IMR-90 (cell line): ENCODE measurements at regions not wholly inside any gene's neighbourhood (a gene's known extent, or its start where the extent isn't known, plus 50 kb on each side); places are given as distances from the start of the nearest gene placed in this dataset.
A peak's percentile ranks its signal among the peaks of the same experiment; 100 is the strongest.

Experiments used
- ATAC-seq: fragments of 200-7000 bp; cut with Tn5 transposase; 2 replicates; pipeline ENCODE4 v1.9.1; 2020; ENCODE audit warnings: low read depth, mild to moderate bottlenecking, moderate library complexity
- BruUV-seq: library from RNA; stranded (reverse); fragments of 400-500 nt; replicated peaks from 2 replicates; lab custom pipeline; 2021; lab: Mats Ljungman, UMichigan
- CTCF ChIA-PET: fragments of 300-600 bp; formaldehyde crosslinking; extraction: SDS; loops from one replicate; lab custom pipeline; 2021; ENCODE audit warnings: antibody characterized with exemption; lab: Yijun Ruan, JAX
- POLR2A ChIA-PET: fragments of 300-600 bp; sonication (Branson Sonifier 250); formaldehyde crosslinking; loops from one replicate; lab custom pipeline; 2022; ENCODE audit warnings: antibody characterized with exemption; ENCODE audit not compliant: unreplicated experiment; lab: Charles Lee
- DNase-seq: peaks from one replicate; pipeline ENCODE4 v3.0.0; 2013
- H2AFZ ChIP-seq: replicated peaks from 2 replicates; pipeline ENCODE3; 2013; ENCODE audit warnings: low read length, mild to moderate bottlenecking; ENCODE audit not compliant: poor library complexity
- H2AK5ac ChIP-seq: 2 replicates; pipeline ENCODE4 v1.6.1; 2013; ENCODE audit warnings: low read depth, low read length, inconsistent platforms
- H2AK9ac ChIP-seq: replicated peaks from 2 replicates; pipeline ENCODE3; 2013; ENCODE audit warnings: mild to moderate bottlenecking, low read depth, low read length, moderate library complexity; ENCODE audit not compliant: poor library complexity
- H2BK120ac ChIP-seq: 2 replicates; pipeline ENCODE4 v1.6.1; 2013; ENCODE audit warnings: low read depth, low read length, inconsistent platforms
- H2BK15ac ChIP-seq: 3 replicates; pipeline ENCODE4 v1.6.1; 2013; ENCODE audit warnings: low read depth, low read length, inconsistent platforms
- H2BK20ac ChIP-seq: 2 replicates; pipeline ENCODE4 v1.6.1; 2013; ENCODE audit warnings: low read depth, mild to moderate bottlenecking, inconsistent platforms, low read length, moderate library complexity
- H2BK5ac ChIP-seq: 2 replicates; pipeline ENCODE4 v1.6.1; 2013; ENCODE audit warnings: mild to moderate bottlenecking, low read depth, low read length, inconsistent platforms; ENCODE audit not compliant: poor library complexity, severe bottlenecking
- H3K14ac ChIP-seq: replicated peaks from 2 replicates; pipeline ENCODE4 v1.6.1; 2013; ENCODE audit warnings: low read depth, low read length, inconsistent platforms
- H3K18ac ChIP-seq: 2 replicates; pipeline ENCODE4 v1.6.1; 2013; ENCODE audit warnings: low read depth, low read length, control low read depth
- H3K23ac ChIP-seq: 2 replicates; pipeline ENCODE4 v1.6.1; 2013; ENCODE audit warnings: low read depth, low read length, inconsistent platforms
- H3K27ac ChIP-seq: 2 replicates; pipeline ENCODE4 v1.5.1; 2013; ENCODE audit warnings: mild to moderate bottlenecking, control low read depth, low read length; ENCODE audit not compliant: insufficient read depth
- H3K27me3 ChIP-seq: 2 replicates; pipeline ENCODE4 v1.6.1; 2013; ENCODE audit warnings: low read length; ENCODE audit not compliant: control insufficient read depth, insufficient read depth
- H3K36me3 ChIP-seq: 2 replicates; pipeline ENCODE4 v1.6.1; 2013; ENCODE audit warnings: low read length, mixed read lengths; ENCODE audit not compliant: control insufficient read depth, insufficient read depth
- H3K4ac ChIP-seq: 2 replicates; pipeline ENCODE4 v1.6.1; 2013; ENCODE audit warnings: low read depth, low read length, inconsistent platforms
- H3K4me1 ChIP-seq: 2 replicates; pipeline ENCODE4 v1.6.1; 2013; ENCODE audit warnings: low read length, mixed read lengths; ENCODE audit not compliant: control insufficient read depth, insufficient read depth
- H3K4me2 ChIP-seq: 2 replicates; pipeline ENCODE4 v1.6.1; 2013; ENCODE audit warnings: low read depth, mild to moderate bottlenecking, control low read depth, low read length, moderate library complexity
- H3K4me3 ChIP-seq: 2 replicates; pipeline ENCODE4 v1.5.1; 2013; ENCODE audit warnings: low read depth, mild to moderate bottlenecking, control low read depth, low read length, moderate library complexity; ENCODE audit not compliant: insufficient read depth
- H3K56ac ChIP-seq: 2 replicates; pipeline ENCODE4 v1.6.1; 2013; ENCODE audit warnings: low read length, inconsistent platforms; ENCODE audit not compliant: insufficient read depth; ENCODE audit errors: extremely low read depth
- H3K79me1 ChIP-seq, 2 experiments: 2 replicates each; pipeline ENCODE4 v1.6.1; 2013; ENCODE audit warnings: low read length in 2 of 2, inconsistent platforms in 1 of 2, low read depth in 1 of 2
- H3K9ac ChIP-seq: 2 replicates; pipeline ENCODE4 v1.6.1; 2013; ENCODE audit warnings: low read depth, low read length, control low read depth
- H3K9me1 ChIP-seq: 2 replicates; pipeline ENCODE4 v1.6.1; 2013; ENCODE audit warnings: low read length, inconsistent platforms; ENCODE audit not compliant: insufficient read depth
- H3K9me3 ChIP-seq: 2 replicates; pipeline ENCODE4 v1.6.1; 2013; ENCODE audit warnings: low read length; ENCODE audit not compliant: control insufficient read depth, insufficient read depth
- H4K20me1 ChIP-seq: 2 replicates; pipeline ENCODE4 v1.6.1; 2013; ENCODE audit warnings: low read length, inconsistent platforms; ENCODE audit not compliant: insufficient read depth
- H4K5ac ChIP-seq: 2 replicates; pipeline ENCODE4 v1.6.1; 2013; ENCODE audit warnings: mild to moderate bottlenecking, low read depth, low read length, control low read depth
- H4K8ac ChIP-seq, 2 experiments: 2 replicates each; pipeline ENCODE4 v1.6.1; 2013; ENCODE audit warnings: low read depth in 2 of 2, low read length in 2 of 2, control low read depth in 1 of 2, inconsistent platforms in 1 of 2
- H4K91ac ChIP-seq: 2 replicates; pipeline ENCODE4 v1.6.1; 2013; ENCODE audit warnings: low read depth, low read length, inconsistent platforms; ENCODE audit not compliant: insufficient read depth
- CEBPB ChIP-seq: IDR thresholded peaks from 2 replicates; pipeline ENCODE4 v1.6.1; 2012; ENCODE audit warnings: low read depth, low read length, improper control_type of control experiment
- MAFK ChIP-seq: IDR thresholded peaks from 2 replicates; pipeline ENCODE4 v1.6.1; 2012; ENCODE audit warnings: low read depth, low read length, improper control_type of control experiment
- MAZ ChIP-seq: IDR thresholded peaks from 2 replicates; pipeline ENCODE4 v1.6.1; 2012; ENCODE audit warnings: low read depth, mild to moderate bottlenecking, low read length, improper control_type of control experiment, moderate library complexity, borderline replicate concordance
- MXI1 ChIP-seq: IDR thresholded peaks from 2 replicates; pipeline ENCODE4 v1.6.1; 2012; ENCODE audit warnings: low read depth, mild to moderate bottlenecking, low read length, moderate library complexity, borderline replicate concordance
- NFE2L2 ChIP-seq: fragments of 150-350 bp; IDR thresholded peaks from 2 replicates; pipeline ENCODE4 v1.6.1; 2016; ENCODE audit warnings: low read depth, mild to moderate bottlenecking, low read length
- RAD21 ChIP-seq: IDR thresholded peaks from 2 replicates; pipeline ENCODE4 v1.6.1; 2012; ENCODE audit warnings: low read length, improper control_type of control experiment
- RCOR1 ChIP-seq: IDR thresholded peaks from 2 replicates; pipeline ENCODE4 v1.6.1; 2012; ENCODE audit warnings: mild to moderate bottlenecking, low read length, improper control_type of control experiment; ENCODE audit not compliant: insufficient replicate concordance
- RFX5 ChIP-seq: IDR thresholded peaks from 2 replicates; pipeline ENCODE4 v1.8.0; 2012; ENCODE audit warnings: low read depth, mild to moderate bottlenecking, low read length, moderate library complexity
- SMC3 ChIP-seq: fragments of 150-350 bp; IDR thresholded peaks from 2 replicates; pipeline ENCODE4 v1.6.1; 2016; ENCODE audit warnings: low read depth, mild to moderate bottlenecking, antibody characterized with exemption, low read length, moderate library complexity
- WGBS, 2 experiments: methylation state at CpG; one replicate each; pipeline versions ENCODE4 v1.1.5 to v1.1.7; 2013; ENCODE audit warnings: missing lambda C conversion rate in 2 of 2; ENCODE audit not compliant: insufficient read length in 1 of 2; ENCODE audit errors: extremely low coverage in 2 of 2; 5-methylcytosine and 5-hydroxymethylcytosine counted together
- dilution Hi-C: fragments of 300-500 bp; cut with HindIII; formaldehyde crosslinking; loops from one replicate; pipeline ENCODE4 v1.14.3; 2018; ENCODE audit warnings: low sequenced_read_pairs; ENCODE audit not compliant: unreplicated experiment
- in situ Hi-C: fragments of 300-500 bp; cut with MboI; formaldehyde crosslinking; loops from 3 replicates; pipeline ENCODE4 v1.14.3; 2019; ENCODE audit warnings: low sequenced_read_pairs, inconsistent platforms, mixed read lengths
- intact Hi-C: fragments of 100-400 bp; cut with micrococcal nuclease; formaldehyde crosslinking; loops from 2 replicates; pipeline ENCODE4 v1.10.0; 2022
- TF ChIP-seq, protein P1 (sequence below): fragments of 150-350 bp; IDR thresholded peaks from 2 replicates; pipeline ENCODE4 v1.6.1; 2016; ENCODE audit warnings: low read depth, mild to moderate bottlenecking, low read length, moderate library complexity, borderline replicate concordance
- TF ChIP-seq, protein P2 (sequence below): conservative IDR thresholded peaks from 2 replicates; pipeline ENCODE4 v1.5.1; 2012; ENCODE audit warnings: mild to moderate bottlenecking, low read depth, low read length, improper control_type of control experiment

DNA sequence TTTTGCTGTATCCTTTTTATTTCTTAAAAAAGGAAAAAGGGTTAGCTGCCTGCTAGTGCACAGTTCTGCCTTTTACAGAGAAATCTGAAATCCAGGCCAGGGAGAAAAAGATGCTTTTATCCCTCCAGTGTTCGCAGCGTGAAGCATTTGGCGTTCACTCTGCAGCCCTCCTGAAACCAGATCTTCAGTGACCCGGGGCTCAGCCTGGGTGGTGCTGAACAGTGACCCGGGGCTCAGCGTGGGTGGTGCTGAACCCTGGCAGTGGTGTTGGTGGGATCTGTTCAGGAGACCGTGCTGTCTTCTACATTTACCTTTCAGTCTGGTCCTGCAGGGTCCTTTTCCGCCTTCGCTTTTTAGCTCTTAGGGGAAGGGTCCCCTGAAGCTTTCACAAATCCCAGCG is 164.7 kb upstream of the KLF6 start:
- no peak overlapping the region for H3K9ac ChIP-seq
- in situ Hi-C loops, result no loop called here
- H2BK5ac ChIP-seq, result no peak overlapping the region

More for the DNA sequence above, 164.7 kb upstream of the KLF6 start:
- no peak overlapping the region for H2BK20ac ChIP-seq
- ATAC-seq, result no peak
- H3K56ac ChIP-seq, result no peak overlapping the region; the same call in 1 of the 2 replicates
- no peak overlapping the region for H3K4ac ChIP-seq
- no peak overlapping the region for H2AK5ac ChIP-seq
- H3K23ac ChIP-seq, result no peak overlapping the region
- WGBS, 2 experiments, result 73% methylated on average over 4 of the region's 10 CpGs; no CpG with 5 or more reads in 1 of the 2 experiments
- H2AK9ac ChIP-seq, result no peak overlapping the region
- H3K79me1 ChIP-seq, result no peaks in the 10 kb centered on the region
- H4K5ac ChIP-seq, result no peak overlapping the region
- H3K18ac ChIP-seq, result no peak overlapping the region
- no peak overlapping the region for H3K4me3 ChIP-seq
- TF ChIP-seq, protein P1, sequence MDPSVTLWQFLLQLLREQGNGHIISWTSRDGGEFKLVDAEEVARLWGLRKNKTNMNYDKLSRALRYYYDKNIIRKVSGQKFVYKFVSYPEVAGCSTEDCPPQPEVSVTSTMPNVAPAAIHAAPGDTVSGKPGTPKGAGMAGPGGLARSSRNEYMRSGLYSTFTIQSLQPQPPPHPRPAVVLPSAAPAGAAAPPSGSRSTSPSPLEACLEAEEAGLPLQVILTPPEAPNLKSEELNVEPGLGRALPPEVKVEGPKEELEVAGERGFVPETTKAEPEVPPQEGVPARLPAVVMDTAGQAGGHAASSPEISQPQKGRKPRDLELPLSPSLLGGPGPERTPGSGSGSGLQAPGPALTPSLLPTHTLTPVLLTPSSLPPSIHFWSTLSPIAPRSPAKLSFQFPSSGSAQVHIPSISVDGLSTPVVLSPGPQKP, result no peak
- TF ChIP-seq, protein P2, sequence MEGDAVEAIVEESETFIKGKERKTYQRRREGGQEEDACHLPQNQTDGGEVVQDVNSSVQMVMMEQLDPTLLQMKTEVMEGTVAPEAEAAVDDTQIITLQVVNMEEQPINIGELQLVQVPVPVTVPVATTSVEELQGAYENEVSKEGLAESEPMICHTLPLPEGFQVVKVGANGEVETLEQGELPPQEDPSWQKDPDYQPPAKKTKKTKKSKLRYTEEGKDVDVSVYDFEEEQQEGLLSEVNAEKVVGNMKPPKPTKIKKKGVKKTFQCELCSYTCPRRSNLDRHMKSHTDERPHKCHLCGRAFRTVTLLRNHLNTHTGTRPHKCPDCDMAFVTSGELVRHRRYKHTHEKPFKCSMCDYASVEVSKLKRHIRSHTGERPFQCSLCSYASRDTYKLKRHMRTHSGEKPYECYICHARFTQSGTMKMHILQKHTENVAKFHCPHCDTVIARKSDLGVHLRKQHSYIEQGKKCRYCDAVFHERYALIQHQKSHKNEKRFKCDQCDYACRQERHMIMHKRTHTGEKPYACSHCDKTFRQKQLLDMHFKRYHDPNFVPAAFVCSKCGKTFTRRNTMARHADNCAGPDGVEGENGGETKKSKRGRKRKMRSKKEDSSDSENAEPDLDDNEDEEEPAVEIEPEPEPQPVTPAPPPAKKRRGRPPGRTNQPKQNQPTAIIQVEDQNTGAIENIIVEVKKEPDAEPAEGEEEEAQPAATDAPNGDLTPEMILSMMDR, result no peak
- TF ChIP-seq MXI1 (no peak), RFX5 (no peak), RCOR1 (no peak), RAD21 (no peak), SMC3 (no peak), MAFK (no peak), MAZ (no peak), NFE2L2 (no peak), CEBPB (no peak)
- peak overlapping the region; percentile 54 for H2AFZ ChIP-seq
- H3K9me1 ChIP-seq, result peaks cover 5% of the 10 kb centered on the region; the same call in 1 of the 2 replicates
- no peak overlapping the region for H2BK15ac ChIP-seq
- H3K14ac ChIP-seq, result no peak overlapping the region
- ChIA-PET CTCF (no interaction called here), POLR2A (no interaction called here)
- H4K91ac ChIP-seq, result no peak overlapping the region
- H4K8ac ChIP-seq, result no peak overlapping the region
- peaks cover 6% of the 10 kb centered on the region for H3K4me1 ChIP-seq
- H2BK120ac ChIP-seq, result no peak overlapping the region
- intact Hi-C loops, result no loop called here
- BruUV-seq, result no TSS peak
- H3K9me3 ChIP-seq, result peaks cover under 1% of the 10 kb centered on the region; the same call in 1 of the 2 replicates
- H4K20me1 ChIP-seq, result no peaks in the 10 kb centered on the region
- no peak overlapping the region for H3K4me2 ChIP-seq
- dilution Hi-C loops, result no loop called here
- no peaks in the 10 kb centered on the region for H3K36me3 ChIP-seq
- DNase-seq, result no peak
- H3K27ac ChIP-seq, result no peak overlapping the region
- H3K27me3 ChIP-seq, result no peaks in the 10 kb centered on the region
